ENCODE measurements at regions not wholly inside any gene's neighbourhood (a gene's known extent, or its start where the extent isn't known, plus 50 kb on each side); places are given as distances from the start of the nearest gene placed in this dataset.

GRCh38 chr6:104227508-104227907 lies 632.2 kb downstream of the HACE1 start:
- no peak for DNase-seq (ENCODE audit: extremely low read depth, insufficient read length)
- TF ChIP-seq CTCF (IDR thresholded peaks at IDR 0.05; ENCODE audit: insufficient read depth, low read length, poor library complexity, severe bottlenecking) = no peak
- no peaks in the 10 kb centered on the region for H3K27me3 ChIP-seq (replicated peaks; ENCODE audit: control insufficient read depth, insufficient read depth, low read length)
- no peaks in the 10 kb centered on the region for H3K36me3 ChIP-seq (ENCODE audit: control insufficient read depth, insufficient read depth, low read length)
- H3K4me3 ChIP-seq (replicated peaks; ENCODE audit: low read depth, low read length) = no peak overlapping the region

DNA sequence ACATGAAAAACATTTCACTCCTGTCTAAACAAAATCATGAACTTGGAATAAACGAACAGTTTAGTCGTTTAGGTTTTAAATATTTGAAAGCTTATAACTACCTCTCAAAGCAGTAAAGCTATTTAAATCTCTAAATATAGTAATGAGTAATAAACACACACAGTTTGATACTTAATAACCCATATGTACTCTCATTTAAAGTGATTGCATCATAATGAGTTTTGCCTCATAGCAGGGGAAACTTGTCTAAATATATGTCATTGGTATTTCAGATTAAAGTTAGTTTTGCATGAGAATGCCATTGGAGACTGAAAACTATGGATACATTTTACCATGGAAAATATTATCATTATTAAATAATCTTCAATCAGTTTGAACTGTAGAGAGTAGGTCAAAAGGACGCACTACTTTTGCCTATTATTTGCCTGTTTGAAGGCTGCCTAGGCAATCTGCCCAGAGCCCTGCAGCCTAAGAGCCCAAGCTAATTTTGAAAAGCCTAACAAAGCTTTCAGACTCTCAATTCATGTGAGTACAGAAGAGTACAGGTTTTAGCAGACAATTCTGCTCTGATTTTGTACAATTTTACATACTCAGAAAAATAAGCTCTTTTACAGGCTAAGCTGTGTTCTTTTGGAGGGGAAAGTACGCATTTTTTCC lies 632.8 kb downstream of the HACE1 start:
- Histone ChIP-seq H3K27me3 (replicated peaks; ENCODE audit: control insufficient read depth, insufficient read depth, low read length) (no peaks in the 10 kb centered on the region), H3K36me3 (ENCODE audit: control insufficient read depth, insufficient read depth, low read length) (no peaks in the 10 kb centered on the region), H3K4me3 (replicated peaks; ENCODE audit: low read depth, low read length) (no peak overlapping the region)
- TF ChIP-seq CTCF (IDR thresholded peaks at IDR 0.05; ENCODE audit: insufficient read depth, low read length, poor library complexity, severe bottlenecking) = no peak
- DNase-seq (ENCODE audit: extremely low read depth, insufficient read length) = no peak

DNA sequence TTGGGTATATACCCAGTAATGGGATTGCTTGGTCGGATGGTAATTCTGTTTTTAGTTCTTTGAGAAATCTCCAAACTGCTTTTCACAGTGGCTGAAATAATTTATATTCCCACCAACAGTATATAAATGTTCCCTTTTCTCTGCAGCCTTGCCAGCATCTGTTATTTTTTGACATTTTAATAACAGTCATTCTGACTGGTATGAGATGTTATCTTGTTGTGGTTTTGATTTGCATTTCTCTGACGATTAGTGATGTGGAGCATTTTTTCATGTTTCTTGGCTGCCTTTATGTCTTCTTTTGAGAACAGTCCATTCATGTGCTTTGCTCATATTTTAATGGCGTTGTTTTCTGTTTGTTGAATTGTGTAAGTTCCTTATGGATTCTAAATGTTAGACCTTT lies 641.6 kb downstream of the HACE1 start:
- Histone ChIP-seq H3K4me3 (replicated peaks; ENCODE audit: low read depth, low read length) (no peak overlapping the region), H3K27me3 (replicated peaks; ENCODE audit: control insufficient read depth, insufficient read depth, low read length) (no peaks in the 10 kb centered on the region), H3K36me3 (ENCODE audit: control insufficient read depth, insufficient read depth, low read length) (no peaks in the 10 kb centered on the region)
- DNase-seq (ENCODE audit: extremely low read depth, insufficient read length) = no peak
- TF ChIP-seq CTCF (IDR thresholded peaks at IDR 0.05; ENCODE audit: insufficient read depth, low read length, poor library complexity, severe bottlenecking) = no peak

GRCh38 chr6:104214901-104215300 lies 644.8 kb downstream of the HACE1 start:
- H3K27me3 ChIP-seq (replicated peaks; ENCODE audit: control insufficient read depth, insufficient read depth, low read length) = no peaks in the 10 kb centered on the region
- H3K36me3 ChIP-seq (ENCODE audit: control insufficient read depth, insufficient read depth, low read length) = no peaks in the 10 kb centered on the region
- no peak overlapping the region for H3K4me3 ChIP-seq (replicated peaks; ENCODE audit: low read depth, low read length)
- TF ChIP-seq CTCF (IDR thresholded peaks at IDR 0.05; ENCODE audit: insufficient read depth, low read length, poor library complexity, severe bottlenecking) = no peak
- DNase-seq (ENCODE audit: extremely low read depth, insufficient read length) = no peak

GRCh38 chr6:104212977-104213668 lies 646.6 kb downstream of the HACE1 start:
- H3K27me3 ChIP-seq (replicated peaks; ENCODE audit: control insufficient read depth, insufficient read depth, low read length) = no peaks in the 10 kb centered on the region
- H3K36me3 ChIP-seq (ENCODE audit: control insufficient read depth, insufficient read depth, low read length) = no peaks in the 10 kb centered on the region
- DNase-seq (ENCODE audit: extremely low read depth, insufficient read length) = no peak
- TF ChIP-seq CTCF (IDR thresholded peaks at IDR 0.05; ENCODE audit: insufficient read depth, low read length, poor library complexity, severe bottlenecking) = no peak
- no peak overlapping the region for H3K4me3 ChIP-seq (replicated peaks; ENCODE audit: low read depth, low read length)
